Neural cell (in vitro differentiated cells): ENCODE measurements at regions not wholly inside any gene's neighbourhood (a gene's known extent, or its start where the extent isn't known, plus 50 kb on each side); places are given as distances from the start of the nearest gene placed in this dataset.

Source experiments
- H2AFZ ChIP-seq: fragments of 200-600, 300-800 bp; sonication (generic), shearing (Covaris generic); 2 replicates; pipeline ENCODE4 v1.6.0; 2014; ENCODE audit warnings: low read depth, mild to moderate bottlenecking, antibody characterized with exemption, low read length, moderate library complexity
- H3F3A ChIP-seq: fragments of 200-600 bp; shearing (Covaris generic); 2 replicates; pipeline ENCODE4 v1.6.1; 2016; ENCODE audit warnings: mild to moderate bottlenecking, moderate library complexity, mixed read lengths, antibody characterized with exemption, low read length; ENCODE audit not compliant: insufficient read depth, poor library complexity, severe bottlenecking
- H3K27ac ChIP-seq: fragments of 200-600, 300-800 bp; sonication (generic), shearing (Covaris generic); 2 replicates; pipeline ENCODE4 v1.5.1; 2014; ENCODE audit warnings: mild to moderate bottlenecking, low read length, moderate library complexity
- H3K27me3 ChIP-seq: fragments of 300-800, 200-600 bp; sonication (generic), shearing (Covaris generic); 2 replicates; pipeline ENCODE4 v1.6.0; 2014; ENCODE audit warnings: mild to moderate bottlenecking, low read depth, low read length, moderate library complexity; ENCODE audit not compliant: insufficient read depth
- H3K36me3 ChIP-seq: fragments of 300-800, 200-600 bp; sonication (generic), shearing (Covaris generic); 2 replicates; pipeline ENCODE4 v1.5.1; 2014; ENCODE audit warnings: mild to moderate bottlenecking, antibody characterized with exemption, low read length, moderate library complexity; ENCODE audit not compliant: insufficient read depth
- H3K4me2 ChIP-seq: fragments of 300-800, 200-600 bp; sonication (generic), shearing (Covaris generic); 2 replicates; pipeline ENCODE4 v1.6.0; 2014; ENCODE audit warnings: mild to moderate bottlenecking, low read length
- H3K4me3 ChIP-seq: fragments of 300-800, 200-600 bp; sonication (generic), shearing (Covaris generic); 2 replicates; pipeline ENCODE4 v1.5.1; 2014; ENCODE audit warnings: mild to moderate bottlenecking, low read length, moderate library complexity
- H3K79me2 ChIP-seq: fragments of 200-600 bp; shearing (Covaris generic); replicated peaks from 2 replicates; pipeline ENCODE4 v1.6.0; 2014; ENCODE audit warnings: mild to moderate bottlenecking, low read length, moderate library complexity; ENCODE audit not compliant: insufficient read depth
- H3K9ac ChIP-seq: fragments of 300-800, 200-600 bp; sonication (generic), shearing (Covaris generic); 2 replicates; pipeline ENCODE4 v1.6.1; 2016; ENCODE audit warnings: mild to moderate bottlenecking, low read length, mixed read lengths
- H3K9me2 ChIP-seq: fragments of 200-600 bp; shearing (Covaris generic); 2 replicates; pipeline ENCODE4 v1.6.1; 2016; ENCODE audit warnings: mild to moderate bottlenecking, low read length, mixed read lengths; ENCODE audit not compliant: insufficient read depth
- H3K9me3 ChIP-seq: fragments of 200-600, 300-800 bp; sonication (generic), shearing (Covaris generic); 2 replicates; pipeline ENCODE4 v1.6.1; 2016; ENCODE audit warnings: mild to moderate bottlenecking, mixed run types, low read length, moderate library complexity, mixed read lengths
- H4K20me1 ChIP-seq: fragments of 200-600 bp; shearing (Covaris generic); 2 replicates; pipeline ENCODE4 v1.6.1; 2016; ENCODE audit warnings: mild to moderate bottlenecking, mixed run types; ENCODE audit not compliant: insufficient read depth
- EP300 ChIP-seq: fragments of 450-650 bp; conservative IDR thresholded peaks from 2 replicates; pipeline ENCODE4 v1.6.1; 2014; ENCODE audit warnings: antibody characterized with exemption, mild to moderate bottlenecking, moderate library complexity; ENCODE audit not compliant: poor library complexity, severe bottlenecking
- EZH2 ChIP-seq: fragments of 200-600, 300-800 bp; shearing (Covaris generic), sonication (generic); IDR thresholded peaks from 2 replicates; pipeline ENCODE4 v1.6.1; 2014; ENCODE audit warnings: antibody characterized with exemption, low read length, borderline replicate concordance, mild to moderate bottlenecking; ENCODE audit not compliant: insufficient read depth, poor library complexity, severe bottlenecking
- MXI1 ChIP-seq: fragments of 450-650 bp; conservative IDR thresholded peaks from 2 replicates; pipeline ENCODE4 v1.6.1; 2014; ENCODE audit warnings: antibody characterized with exemption, mild to moderate bottlenecking; ENCODE audit not compliant: poor library complexity, severe bottlenecking
- POLR2AphosphoS5 ChIP-seq: IDR thresholded peaks from 2 replicates; pipeline ENCODE4 v1.6.1; 2012
- RAD21 ChIP-seq: fragments of 450-650 bp; conservative IDR thresholded peaks from 2 replicates; pipeline ENCODE4 v1.6.1; 2014; ENCODE audit warnings: antibody characterized with exemption, mild to moderate bottlenecking, moderate library complexity
- SMC3 ChIP-seq: fragments of 450-650 bp; conservative IDR thresholded peaks from 2 replicates; pipeline ENCODE4 v1.6.1; 2014; ENCODE audit warnings: antibody characterized with exemption, mild to moderate bottlenecking, moderate library complexity; ENCODE audit not compliant: poor library complexity
- TAF1 ChIP-seq: IDR thresholded peaks from 2 replicates; pipeline ENCODE4 v1.6.1; 2012; ENCODE audit warnings: low read depth
- TF ChIP-seq, protein P1 (sequence below): IDR thresholded peaks from 2 replicates; pipeline ENCODE4 v1.6.1; 2012; ENCODE audit warnings: borderline replicate concordance
- TF ChIP-seq, protein P2 (sequence below): fragments of 450-650 bp; IDR thresholded peaks from 2 replicates; pipeline ENCODE4 v1.5.1; 2014; ENCODE audit warnings: antibody characterized with exemption, mild to moderate bottlenecking, moderate library complexity; ENCODE audit not compliant: poor library complexity, severe bottlenecking

DNA sequence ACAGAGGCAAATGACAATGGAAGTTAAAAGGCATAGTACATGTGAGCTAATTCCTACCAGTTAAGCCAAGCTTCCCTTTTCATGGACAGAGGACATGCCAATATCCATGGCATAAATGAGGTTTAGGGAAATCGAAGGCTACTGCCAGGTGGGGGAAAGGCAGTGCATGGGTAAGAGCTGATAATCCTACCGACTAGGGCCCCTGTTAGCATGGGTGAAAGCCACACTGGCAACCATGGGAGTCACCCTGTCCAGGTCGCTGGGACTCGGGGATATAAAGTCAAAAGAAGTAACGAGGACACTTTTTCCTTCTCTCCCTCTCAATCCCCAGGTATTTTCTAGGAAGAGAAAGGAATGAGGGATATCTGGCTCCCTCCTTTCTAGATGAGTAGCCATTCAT is 83.7 kb upstream of the CDH19 start:
- Histone ChIP-seq H3K9ac (no peak overlapping the region), H4K20me1 (no peaks in the 10 kb centered on the region), H3K4me2 (no peak overlapping the region), H3F3A (no peaks in the 10 kb centered on the region), H3K9me2 (no peaks in the 10 kb centered on the region), H3K27ac (no peak overlapping the region), H3K36me3 (no peaks in the 10 kb centered on the region), H3K27me3 (no peaks in the 10 kb centered on the region), H3K79me2 (no peaks in the 10 kb centered on the region), H3K9me3 (no peaks in the 10 kb centered on the region), H3K4me3 (no peak overlapping the region), H2AFZ (no peak overlapping the region)
- TF ChIP-seq SMC3 (no peak), POLR2AphosphoS5 (no peak), TAF1 (no peak), EZH2 (no peak)
- TF ChIP-seq, protein P1, sequence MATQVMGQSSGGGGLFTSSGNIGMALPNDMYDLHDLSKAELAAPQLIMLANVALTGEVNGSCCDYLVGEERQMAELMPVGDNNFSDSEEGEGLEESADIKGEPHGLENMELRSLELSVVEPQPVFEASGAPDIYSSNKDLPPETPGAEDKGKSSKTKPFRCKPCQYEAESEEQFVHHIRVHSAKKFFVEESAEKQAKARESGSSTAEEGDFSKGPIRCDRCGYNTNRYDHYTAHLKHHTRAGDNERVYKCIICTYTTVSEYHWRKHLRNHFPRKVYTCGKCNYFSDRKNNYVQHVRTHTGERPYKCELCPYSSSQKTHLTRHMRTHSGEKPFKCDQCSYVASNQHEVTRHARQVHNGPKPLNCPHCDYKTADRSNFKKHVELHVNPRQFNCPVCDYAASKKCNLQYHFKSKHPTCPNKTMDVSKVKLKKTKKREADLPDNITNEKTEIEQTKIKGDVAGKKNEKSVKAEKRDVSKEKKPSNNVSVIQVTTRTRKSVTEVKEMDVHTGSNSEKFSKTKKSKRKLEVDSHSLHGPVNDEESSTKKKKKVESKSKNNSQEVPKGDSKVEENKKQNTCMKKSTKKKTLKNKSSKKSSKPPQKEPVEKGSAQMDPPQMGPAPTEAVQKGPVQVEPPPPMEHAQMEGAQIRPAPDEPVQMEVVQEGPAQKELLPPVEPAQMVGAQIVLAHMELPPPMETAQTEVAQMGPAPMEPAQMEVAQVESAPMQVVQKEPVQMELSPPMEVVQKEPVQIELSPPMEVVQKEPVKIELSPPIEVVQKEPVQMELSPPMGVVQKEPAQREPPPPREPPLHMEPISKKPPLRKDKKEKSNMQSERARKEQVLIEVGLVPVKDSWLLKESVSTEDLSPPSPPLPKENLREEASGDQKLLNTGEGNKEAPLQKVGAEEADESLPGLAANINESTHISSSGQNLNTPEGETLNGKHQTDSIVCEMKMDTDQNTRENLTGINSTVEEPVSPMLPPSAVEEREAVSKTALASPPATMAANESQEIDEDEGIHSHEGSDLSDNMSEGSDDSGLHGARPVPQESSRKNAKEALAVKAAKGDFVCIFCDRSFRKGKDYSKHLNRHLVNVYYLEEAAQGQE, result no peak

DNA sequence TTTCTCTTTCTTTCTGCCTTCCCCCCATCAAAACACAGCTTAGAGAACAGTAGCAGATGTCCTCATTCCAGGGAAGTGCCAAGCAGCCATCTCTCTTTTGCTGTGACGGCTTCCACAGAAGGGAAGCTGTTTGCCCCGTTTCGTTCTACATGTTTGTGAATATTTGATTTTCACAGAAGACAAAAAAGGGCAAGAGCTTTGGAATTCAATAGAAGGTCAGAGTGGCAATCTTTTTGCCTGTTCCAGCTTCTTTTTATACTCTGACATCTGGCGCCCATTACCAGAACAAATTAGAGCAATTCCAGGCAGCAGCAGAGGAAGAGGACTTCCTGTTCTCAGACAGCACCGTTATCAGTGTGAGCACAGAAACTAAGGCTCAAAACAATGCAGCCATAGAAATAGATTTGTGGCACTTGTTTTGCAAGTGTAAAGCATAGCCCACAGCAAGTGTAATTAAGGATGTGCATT is 79.0 kb upstream of the CDH19 start:
- TF ChIP-seq TAF1, result no peak
- TF ChIP-seq RAD21, result no peak
- TF ChIP-seq, protein P1, result no peak
- TF ChIP-seq, protein P2, sequence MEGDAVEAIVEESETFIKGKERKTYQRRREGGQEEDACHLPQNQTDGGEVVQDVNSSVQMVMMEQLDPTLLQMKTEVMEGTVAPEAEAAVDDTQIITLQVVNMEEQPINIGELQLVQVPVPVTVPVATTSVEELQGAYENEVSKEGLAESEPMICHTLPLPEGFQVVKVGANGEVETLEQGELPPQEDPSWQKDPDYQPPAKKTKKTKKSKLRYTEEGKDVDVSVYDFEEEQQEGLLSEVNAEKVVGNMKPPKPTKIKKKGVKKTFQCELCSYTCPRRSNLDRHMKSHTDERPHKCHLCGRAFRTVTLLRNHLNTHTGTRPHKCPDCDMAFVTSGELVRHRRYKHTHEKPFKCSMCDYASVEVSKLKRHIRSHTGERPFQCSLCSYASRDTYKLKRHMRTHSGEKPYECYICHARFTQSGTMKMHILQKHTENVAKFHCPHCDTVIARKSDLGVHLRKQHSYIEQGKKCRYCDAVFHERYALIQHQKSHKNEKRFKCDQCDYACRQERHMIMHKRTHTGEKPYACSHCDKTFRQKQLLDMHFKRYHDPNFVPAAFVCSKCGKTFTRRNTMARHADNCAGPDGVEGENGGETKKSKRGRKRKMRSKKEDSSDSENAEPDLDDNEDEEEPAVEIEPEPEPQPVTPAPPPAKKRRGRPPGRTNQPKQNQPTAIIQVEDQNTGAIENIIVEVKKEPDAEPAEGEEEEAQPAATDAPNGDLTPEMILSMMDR, result no peak
- TF ChIP-seq POLR2AphosphoS5, result no peak
- TF ChIP-seq SMC3, result no peak
- no peak for TF ChIP-seq MXI1
- TF ChIP-seq EP300, result no peak
- TF ChIP-seq EZH2, result no peak
- no peaks in the 10 kb centered on the region for H4K20me1 ChIP-seq
- H3K79me2 ChIP-seq, result no peaks in the 10 kb centered on the region
- H3F3A ChIP-seq, result no peaks in the 10 kb centered on the region
- peak overlapping the region; percentile 18 for H3K9ac ChIP-seq
- H3K4me2 ChIP-seq, result no peak overlapping the region
- H3K36me3 ChIP-seq, result no peaks in the 10 kb centered on the region
- H3K27ac ChIP-seq, result peak overlapping the region; percentile 15
- H2AFZ ChIP-seq, result no peak overlapping the region
- no peaks in the 10 kb centered on the region for H3K9me3 ChIP-seq
- peak overlapping the region; percentile 28 for H3K4me3 ChIP-seq
- H3K9me2 ChIP-seq, result no peaks in the 10 kb centered on the region
- H3K27me3 ChIP-seq, result no peaks in the 10 kb centered on the region
